Mucosa of stomach (tissue), 1 donor: ENCODE measurements at regions not wholly inside any gene's neighbourhood (a gene's known extent, or its start where the extent isn't known, plus 50 kb on each side); places are given as distances from the start of the nearest gene placed in this dataset.

Experiments
- H3K27me3 ChIP-seq: one replicate; pipeline ENCODE4 v1.7.0; 2013; ENCODE audit warnings: mild to moderate bottlenecking, low read length; ENCODE audit not compliant: control insufficient read depth, insufficient read depth
- H3K36me3 ChIP-seq: one replicate; pipeline ENCODE4 v1.7.0; 2013; ENCODE audit warnings: low read length; ENCODE audit not compliant: control insufficient read depth, insufficient read depth
- H3K4me1 ChIP-seq: one replicate; pipeline ENCODE4 v1.7.0; 2013; ENCODE audit warnings: mild to moderate bottlenecking, low read length; ENCODE audit not compliant: control insufficient read depth, insufficient read depth
- H3K4me3 ChIP-seq: one replicate; pipeline ENCODE4 v1.7.0; 2013; ENCODE audit warnings: low read length
- H3K9ac ChIP-seq: one replicate; pipeline ENCODE4 v1.7.0; 2013; ENCODE audit warnings: mild to moderate bottlenecking, low read length, moderate library complexity
- H3K9me3 ChIP-seq: one replicate; pipeline ENCODE4 v1.7.0; 2013; ENCODE audit warnings: mild to moderate bottlenecking, low read length, moderate library complexity; ENCODE audit not compliant: control insufficient read depth
- donor health status: Pancreatic carcinoma.

DNA sequence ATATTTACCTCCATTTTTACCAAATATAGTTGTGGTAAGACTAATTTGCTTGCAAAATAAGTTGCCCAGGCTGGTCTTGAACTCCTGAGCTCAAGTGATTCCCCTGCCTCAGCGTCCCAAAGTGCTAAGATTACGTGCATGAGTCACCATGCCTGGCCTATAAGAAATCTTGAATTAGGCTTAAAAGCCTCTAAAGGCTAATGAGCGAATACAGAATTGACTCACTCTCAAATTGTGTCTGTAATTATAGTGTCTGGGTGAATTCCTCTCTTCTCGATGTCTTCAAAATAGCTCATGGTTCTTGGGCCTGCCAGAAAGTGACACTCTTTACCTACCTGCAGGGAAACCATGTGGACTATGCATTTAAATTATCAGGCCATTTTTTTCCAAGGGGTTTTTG lies 403.5 kb downstream of the SLC16A7 start:
- H3K9me3 ChIP-seq = no peaks in the 10 kb centered on the region
- no peaks in the 10 kb centered on the region for H3K27me3 ChIP-seq
- no peaks in the 10 kb centered on the region for H3K36me3 ChIP-seq
- H3K9ac ChIP-seq = no peak overlapping the region
- H3K4me3 ChIP-seq = no peak overlapping the region
- H3K4me1 ChIP-seq = no peaks in the 10 kb centered on the region

GRCh38 chr12:60010486-60010885 lies 414.7 kb downstream of the SLC16A7 start:
- no peak overlapping the region for H3K9ac ChIP-seq
- no peaks in the 10 kb centered on the region for H3K9me3 ChIP-seq
- H3K4me1 ChIP-seq = no peaks in the 10 kb centered on the region
- no peaks in the 10 kb centered on the region for H3K27me3 ChIP-seq
- H3K4me3 ChIP-seq = no peak overlapping the region
- no peaks in the 10 kb centered on the region for H3K36me3 ChIP-seq

GRCh38 chr12:60012659-60013058 lies 416.8 kb downstream of the SLC16A7 start:
- no peaks in the 10 kb centered on the region for H3K4me1 ChIP-seq
- H3K9ac ChIP-seq = no peak overlapping the region
- H3K9me3 ChIP-seq = no peaks in the 10 kb centered on the region
- no peak overlapping the region for H3K4me3 ChIP-seq
- no peaks in the 10 kb centered on the region for H3K27me3 ChIP-seq
- no peaks in the 10 kb centered on the region for H3K36me3 ChIP-seq

GRCh38 chr12:60014436-60014835 lies 418.6 kb downstream of the SLC16A7 start:
- no peak overlapping the region for H3K9ac ChIP-seq
- no peaks in the 10 kb centered on the region for H3K9me3 ChIP-seq
- H3K4me1 ChIP-seq = no peaks in the 10 kb centered on the region
- no peaks in the 10 kb centered on the region for H3K36me3 ChIP-seq
- H3K4me3 ChIP-seq = no peak overlapping the region
- no peaks in the 10 kb centered on the region for H3K27me3 ChIP-seq

GRCh38 chr12:60020068-60020467 lies 424.2 kb downstream of the SLC16A7 start:
- H3K9me3 ChIP-seq = no peaks in the 10 kb centered on the region
- H3K27me3 ChIP-seq = no peaks in the 10 kb centered on the region
- no peaks in the 10 kb centered on the region for H3K4me1 ChIP-seq
- H3K36me3 ChIP-seq = no peaks in the 10 kb centered on the region
- no peak overlapping the region for H3K9ac ChIP-seq
- no peak overlapping the region for H3K4me3 ChIP-seq

DNA sequence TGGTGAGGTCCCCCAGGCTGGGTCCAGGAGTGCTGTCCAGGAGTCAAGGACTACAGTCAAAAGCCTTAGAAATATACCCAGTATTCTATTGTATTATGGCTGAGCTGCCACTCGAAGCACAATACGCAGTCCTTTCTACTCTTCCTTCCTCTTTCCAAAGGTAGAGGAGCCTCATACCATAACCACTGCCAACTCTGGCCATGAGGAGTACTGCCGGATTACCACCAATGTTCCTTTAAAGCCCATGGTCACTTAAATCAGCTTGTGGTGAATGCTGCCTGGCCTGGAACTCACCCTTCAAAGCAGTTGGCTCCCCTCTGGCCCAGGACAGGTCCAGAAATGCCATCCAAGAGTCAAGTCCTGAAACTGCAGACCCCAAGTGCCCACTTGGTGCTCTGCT lies 425.4 kb downstream of the SLC16A7 start:
- no peak overlapping the region for H3K4me3 ChIP-seq
- H3K9ac ChIP-seq = no peak overlapping the region
- no peaks in the 10 kb centered on the region for H3K36me3 ChIP-seq
- no peaks in the 10 kb centered on the region for H3K4me1 ChIP-seq
- H3K9me3 ChIP-seq = no peaks in the 10 kb centered on the region
- H3K27me3 ChIP-seq = no peaks in the 10 kb centered on the region

- Histone ChIP-seq H3K9me3 (no peaks in the 10 kb centered on the region), H3K4me3 (no peak overlapping the region), H3K9ac (no peak overlapping the region), H3K36me3 (no peaks in the 10 kb centered on the region), H3K4me1 (no peaks in the 10 kb centered on the region), H3K27me3 (no peaks in the 10 kb centered on the region)
Measured at GRCh38 chr12:60027266-60027665, 431.4 kb downstream of the SLC16A7 start.

DNA sequence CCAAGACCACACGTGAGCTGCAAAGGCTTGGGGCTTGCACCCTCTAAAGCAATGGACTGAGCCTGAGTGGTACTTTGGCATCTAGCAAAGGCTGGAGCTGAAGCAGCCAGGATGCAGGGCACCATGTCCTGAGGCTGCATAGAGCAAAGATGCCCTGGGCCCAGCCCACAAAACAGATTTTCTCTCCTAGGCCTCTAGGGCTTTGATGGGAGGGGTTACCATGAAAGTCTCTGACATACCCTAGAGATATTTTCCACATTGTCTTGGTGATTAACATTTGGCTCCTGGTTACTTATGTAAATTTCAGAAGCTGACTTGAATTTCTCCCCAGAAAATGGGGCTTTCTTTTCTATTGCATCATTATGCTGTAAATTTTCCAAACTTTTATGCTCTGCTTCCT lies 438.3 kb downstream of the SLC16A7 start:
- H3K27me3 ChIP-seq = no peaks in the 10 kb centered on the region
- H3K36me3 ChIP-seq = no peaks in the 10 kb centered on the region
- no peak overlapping the region for H3K9ac ChIP-seq
- H3K4me3 ChIP-seq = no peak overlapping the region
- no peaks in the 10 kb centered on the region for H3K9me3 ChIP-seq
- H3K4me1 ChIP-seq = no peaks in the 10 kb centered on the region

DNA sequence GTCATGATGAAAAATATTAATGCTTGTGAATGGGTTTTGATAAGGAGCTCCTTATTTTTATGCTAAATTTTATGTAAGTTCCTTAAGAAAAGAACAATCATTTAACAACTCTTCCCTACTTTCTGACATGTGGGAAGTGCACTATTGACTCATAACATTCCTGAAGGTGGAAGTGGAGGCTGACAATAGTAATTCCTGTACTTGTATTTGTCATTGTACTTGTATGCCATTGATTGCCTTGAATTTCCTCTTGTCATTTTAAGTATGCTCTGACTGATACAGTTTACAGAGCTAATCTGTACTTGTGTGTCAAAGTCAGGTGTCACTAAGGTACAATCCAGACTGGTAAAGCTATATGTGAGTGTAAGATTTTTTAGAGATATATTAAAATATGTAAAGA lies 440.0 kb downstream of the SLC16A7 start:
- Histone ChIP-seq H3K4me3 (no peak overlapping the region), H3K9me3 (no peaks in the 10 kb centered on the region), H3K4me1 (no peaks in the 10 kb centered on the region), H3K9ac (no peak overlapping the region), H3K27me3 (no peaks in the 10 kb centered on the region), H3K36me3 (no peaks in the 10 kb centered on the region)

- no peak overlapping the region for H3K9ac ChIP-seq
- H3K27me3 ChIP-seq = no peaks in the 10 kb centered on the region
- H3K4me3 ChIP-seq = no peak overlapping the region
- H3K4me1 ChIP-seq = no peaks in the 10 kb centered on the region
- no peaks in the 10 kb centered on the region for H3K9me3 ChIP-seq
- H3K36me3 ChIP-seq = no peaks in the 10 kb centered on the region
Measured at GRCh38 chr12:60042835-60043234, 447.0 kb downstream of the SLC16A7 start.

DNA sequence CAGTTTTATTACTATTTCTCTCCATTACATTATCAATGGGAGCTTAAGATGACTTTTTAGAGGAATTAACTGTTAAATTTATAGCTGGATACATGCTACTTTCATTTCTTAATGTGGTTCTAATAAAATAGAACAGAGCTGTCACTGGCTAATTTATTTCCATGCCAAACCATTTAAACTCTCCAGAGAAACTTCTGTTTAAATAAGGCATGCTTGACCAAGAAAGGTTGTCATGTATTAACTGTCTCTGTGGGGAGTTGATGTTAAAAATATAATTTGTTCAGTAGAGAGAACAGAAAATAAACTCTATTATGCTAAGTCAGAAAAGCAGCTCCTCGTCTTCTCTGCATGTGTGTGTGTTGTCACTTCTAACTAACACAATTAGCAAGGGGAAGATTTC lies 447.4 kb downstream of the SLC16A7 start:
- Histone ChIP-seq H3K9me3 (no peaks in the 10 kb centered on the region), H3K4me3 (no peak overlapping the region), H3K27me3 (no peaks in the 10 kb centered on the region), H3K36me3 (no peaks in the 10 kb centered on the region), H3K4me1 (no peaks in the 10 kb centered on the region), H3K9ac (no peak overlapping the region)

GRCh38 chr12:60052483-60052882 lies 456.7 kb downstream of the SLC16A7 start:
- Histone ChIP-seq H3K36me3 (no peaks in the 10 kb centered on the region), H3K9me3 (no peaks in the 10 kb centered on the region), H3K4me1 (no peaks in the 10 kb centered on the region), H3K4me3 (no peak overlapping the region), H3K27me3 (no peaks in the 10 kb centered on the region), H3K9ac (no peak overlapping the region)

DNA sequence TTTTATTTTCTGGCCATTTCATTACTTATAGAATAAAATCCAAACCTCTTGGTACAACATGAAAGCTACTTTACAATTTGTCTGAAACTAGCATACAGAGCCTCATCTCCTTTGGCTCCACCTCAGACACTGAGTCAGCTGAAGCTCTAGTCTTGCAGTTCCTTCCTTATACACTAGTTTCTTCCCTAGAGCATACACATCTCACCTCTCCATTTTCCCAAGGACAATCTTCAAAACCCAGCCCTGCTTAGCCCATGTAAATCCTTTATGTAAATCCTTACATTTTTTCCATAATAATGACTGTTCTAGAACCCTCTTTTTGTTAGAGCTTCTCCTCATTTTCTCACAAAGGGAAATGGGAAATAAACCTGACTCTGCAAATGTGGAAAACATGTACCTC lies 463.4 kb downstream of the SLC16A7 start:
- H3K9me3 ChIP-seq = no peaks in the 10 kb centered on the region
- no peak overlapping the region for H3K4me3 ChIP-seq
- H3K36me3 ChIP-seq = no peaks in the 10 kb centered on the region
- H3K4me1 ChIP-seq = no peaks in the 10 kb centered on the region
- no peak overlapping the region for H3K9ac ChIP-seq
- H3K27me3 ChIP-seq = no peaks in the 10 kb centered on the region
